ENCODE measurements at regions not wholly inside any gene's neighbourhood (a gene's known extent, or its start where the extent isn't known, plus 50 kb on each side); places are given as distances from the start of the nearest gene placed in this dataset.

GRCh38 chr11:32016111-32016510, 74.8 kb upstream of the RCN1 start:
- TF ChIP-seq CTCF (IDR thresholded peaks at IDR 0.05) (no peak), POLR2A (IDR thresholded peaks at IDR 0.05) (no peak)
